ENCODE measurements at regions not wholly inside any gene's neighbourhood (a gene's known extent, or its start where the extent isn't known, plus 50 kb on each side); places are given as distances from the start of the nearest gene placed in this dataset.

DNA sequence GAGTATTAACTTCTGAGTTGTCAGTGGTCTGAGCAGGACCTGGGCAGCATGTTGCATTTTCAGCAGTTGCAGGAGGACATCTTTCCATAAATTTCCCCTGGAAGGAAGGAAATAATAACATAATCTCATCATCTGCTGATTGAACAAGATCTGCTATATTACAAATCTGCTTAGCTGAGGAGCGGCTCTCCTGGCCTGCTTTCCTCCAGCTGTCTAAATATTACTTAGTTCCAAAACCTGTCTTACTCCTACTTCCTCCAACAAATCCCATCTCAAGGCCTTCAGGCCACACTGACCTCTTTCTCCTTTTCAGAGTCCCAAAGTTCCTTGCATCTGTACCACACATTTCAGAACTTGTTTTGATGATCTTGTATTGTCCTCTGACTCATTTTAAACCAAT lies 364.4 kb upstream of the MCTP2 start:
- no peak for DNase-seq (ENCODE audit: low read depth)

DNA sequence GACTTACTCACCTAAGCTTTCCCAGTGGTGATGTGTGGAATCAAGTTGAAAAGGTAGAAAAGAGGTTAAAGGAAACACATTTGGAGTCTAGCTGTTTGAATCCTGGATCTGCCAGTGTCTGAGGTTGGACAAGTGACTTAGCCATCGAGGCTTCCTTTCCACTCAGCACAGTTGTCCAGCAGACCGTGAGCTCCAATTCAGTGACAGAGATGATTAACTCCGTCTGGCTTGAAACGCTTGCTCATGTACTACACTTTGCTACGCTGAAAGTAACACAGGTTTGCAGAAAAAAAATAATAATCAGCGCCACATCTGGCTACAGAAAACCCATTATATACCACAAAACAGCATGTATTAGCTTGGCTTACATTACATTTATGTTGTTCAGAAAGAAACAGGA lies 364.9 kb upstream of the MCTP2 start:
- no peak for DNase-seq (ENCODE audit: low read depth)

DNA sequence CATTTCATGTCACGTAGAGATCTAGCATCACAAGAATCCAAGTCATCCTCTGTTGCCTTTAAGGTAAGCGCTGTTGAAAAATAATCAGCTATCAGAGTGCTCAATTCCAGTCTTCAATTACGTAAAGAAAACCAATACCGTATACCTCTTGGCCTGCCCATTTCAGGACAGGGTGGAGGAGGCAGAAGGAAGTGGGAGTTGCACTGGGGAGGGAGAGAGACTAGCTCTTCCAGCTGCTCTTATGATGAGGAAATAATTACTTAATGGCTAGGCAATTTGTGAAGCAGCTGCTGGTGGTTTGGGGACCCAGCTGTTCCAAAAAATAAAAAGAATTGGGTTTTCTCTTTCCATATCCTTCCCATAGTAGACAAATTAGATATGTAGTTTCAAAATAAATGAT lies 365.8 kb upstream of the MCTP2 start:
- no peak for DNase-seq (ENCODE audit: low read depth)

- no peak for DNase-seq (ENCODE audit: low read depth)
Observed at GRCh38 chr15:93862791-93863190, 368.6 kb upstream of the MCTP2 start.

DNA sequence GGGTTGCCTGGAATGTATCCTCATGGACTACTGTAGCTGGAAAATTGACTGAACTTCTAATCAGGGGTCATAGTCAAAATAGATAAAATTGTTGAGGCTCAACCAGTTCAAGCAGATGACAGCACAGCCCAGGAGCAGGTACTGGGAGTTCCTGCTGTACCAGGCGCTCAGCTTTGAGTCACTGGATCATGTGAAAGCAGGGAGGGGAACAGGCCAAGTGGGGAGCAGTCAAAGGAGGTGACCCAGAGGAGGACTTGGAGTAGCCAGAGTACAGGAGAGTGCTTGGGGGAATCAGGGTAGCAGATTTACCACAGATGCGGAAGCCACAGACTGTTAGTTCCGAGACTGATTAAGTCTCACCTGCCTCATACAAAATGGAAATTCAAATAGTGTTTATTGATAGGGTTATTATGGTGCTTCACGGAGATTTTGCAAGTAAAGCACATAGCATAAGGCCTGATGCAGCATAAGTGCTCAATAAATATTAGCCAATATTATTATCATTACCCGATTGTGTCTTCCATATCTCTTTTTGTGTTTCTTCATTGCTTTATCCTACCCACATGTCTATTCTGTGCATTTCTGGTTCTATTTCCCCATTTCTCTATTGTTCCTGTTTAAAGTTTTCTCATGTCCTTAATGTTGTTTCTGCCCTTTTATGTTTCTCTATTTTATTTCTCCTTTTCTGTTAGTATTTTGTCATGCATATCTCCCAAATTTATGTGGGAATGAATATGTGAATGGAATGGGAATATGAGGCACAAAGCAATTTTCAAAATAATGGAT lies 369.2 kb upstream of the MCTP2 start:
- DNase-seq (ENCODE audit: low read depth), result no peak

GRCh38 chr15:93861413-93861812 lies 369.9 kb upstream of the MCTP2 start:
- DNase-seq (ENCODE audit: low read depth), result no peak

- no peak for DNase-seq (ENCODE audit: low read depth)
Observed at GRCh38 chr15:93860701-93861100, 370.7 kb upstream of the MCTP2 start.

- no peak for DNase-seq (ENCODE audit: low read depth)
Observed at GRCh38 chr15:93859176-93859575, 372.2 kb upstream of the MCTP2 start.

DNA sequence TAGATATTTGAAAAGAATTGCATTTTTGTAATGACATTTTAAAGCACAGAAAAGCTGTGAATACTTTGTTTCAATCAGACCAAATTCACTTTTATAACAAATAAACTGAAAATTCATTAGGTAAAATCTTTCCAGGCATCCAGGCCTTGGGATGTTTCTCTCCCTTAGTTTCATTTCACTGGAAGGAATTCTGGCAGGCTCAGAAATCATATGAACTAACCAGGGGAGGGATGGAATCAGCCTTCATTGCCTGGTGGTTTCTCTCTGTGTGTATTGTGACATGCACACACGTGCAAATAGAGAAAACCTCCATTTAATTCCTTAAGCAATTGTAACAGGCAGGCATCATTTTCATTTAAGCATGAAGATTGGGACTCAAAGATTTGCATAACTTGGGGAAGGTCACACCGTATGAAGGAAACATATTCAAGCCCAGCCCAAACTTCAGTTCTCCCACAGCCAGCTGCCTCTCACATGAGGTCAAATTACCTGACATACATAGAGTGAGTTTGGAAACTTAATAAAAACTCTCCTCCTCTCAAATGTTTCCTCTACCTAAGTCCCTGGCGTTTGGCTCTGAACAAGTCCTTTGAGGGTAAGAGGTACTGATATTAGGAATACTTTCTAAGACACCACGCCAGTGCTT lies 376.1 kb upstream of the MCTP2 start:
- DNase-seq (ENCODE audit: low read depth), result no peak

GRCh38 chr15:93854088-93854487 lies 377.3 kb upstream of the MCTP2 start:
- DNase-seq (ENCODE audit: low read depth), result no peak

- DNase-seq (ENCODE audit: low read depth), result no peak
Observed at GRCh38 chr15:93852761-93853160, 378.6 kb upstream of the MCTP2 start.

DNA sequence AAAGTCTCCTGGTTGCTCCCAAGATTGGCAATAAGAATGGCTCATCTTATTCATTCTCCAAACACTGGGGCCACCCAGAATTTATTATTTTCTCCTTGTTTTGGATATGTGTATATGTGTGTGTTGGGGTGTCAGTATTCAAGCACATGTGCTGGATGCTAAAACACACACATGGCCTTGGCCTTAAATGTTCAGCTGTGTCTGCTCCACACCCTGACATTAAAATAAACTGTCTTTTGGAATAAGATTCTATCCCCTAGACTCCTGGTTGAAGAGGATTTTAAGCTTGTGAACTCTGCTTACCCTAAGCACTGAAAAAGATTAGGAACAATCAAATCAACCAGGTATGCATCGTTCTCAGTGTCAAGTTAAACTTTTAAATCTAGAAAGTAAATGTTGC lies 382.9 kb upstream of the MCTP2 start:
- DNase-seq (ENCODE audit: low read depth), result no peak

GRCh38 chr15:93848076-93848475 lies 383.3 kb upstream of the MCTP2 start:
- no peak for DNase-seq (ENCODE audit: low read depth)

DNA sequence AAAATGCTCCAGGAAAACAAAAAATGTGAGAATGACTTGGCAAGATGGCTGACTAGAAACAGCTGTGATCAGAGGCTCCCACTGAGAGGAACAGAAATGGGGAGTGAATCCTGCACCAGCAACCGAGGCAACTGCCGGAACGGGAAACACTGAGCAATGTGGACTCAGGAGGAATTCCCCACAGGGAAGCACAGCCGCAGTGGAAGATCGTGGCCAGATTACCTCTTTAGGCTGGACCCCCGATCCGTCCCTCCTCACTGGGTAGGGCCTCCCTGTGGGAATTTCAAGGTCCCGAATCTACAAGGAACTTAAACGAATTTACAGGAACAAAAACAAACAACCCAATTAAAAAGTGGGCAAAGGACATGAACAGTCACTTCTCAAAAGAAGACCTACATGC lies 385.2 kb upstream of the MCTP2 start:
- DNase-seq (ENCODE audit: low read depth), result no peak

DNA sequence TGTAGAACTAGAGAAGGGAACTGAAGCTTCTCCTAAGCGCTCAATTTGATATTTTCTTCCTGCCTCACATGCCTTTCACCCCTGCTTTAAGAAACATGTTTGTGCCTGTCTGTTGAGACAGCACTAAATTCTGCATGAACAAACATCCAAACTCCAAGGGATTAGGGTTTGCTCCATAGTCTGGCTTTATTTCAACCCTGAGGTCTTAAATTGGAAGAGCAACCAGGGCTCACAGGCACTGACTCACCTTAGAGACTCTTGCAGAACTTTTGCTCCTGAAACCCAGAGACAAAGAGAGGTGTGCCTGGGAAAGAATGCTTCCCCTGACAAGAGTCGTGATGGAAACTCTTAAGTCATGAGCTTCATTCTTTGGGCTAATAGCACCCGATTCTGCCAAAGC lies 393.9 kb upstream of the MCTP2 start:
- no peak for DNase-seq (ENCODE audit: low read depth)

DNA sequence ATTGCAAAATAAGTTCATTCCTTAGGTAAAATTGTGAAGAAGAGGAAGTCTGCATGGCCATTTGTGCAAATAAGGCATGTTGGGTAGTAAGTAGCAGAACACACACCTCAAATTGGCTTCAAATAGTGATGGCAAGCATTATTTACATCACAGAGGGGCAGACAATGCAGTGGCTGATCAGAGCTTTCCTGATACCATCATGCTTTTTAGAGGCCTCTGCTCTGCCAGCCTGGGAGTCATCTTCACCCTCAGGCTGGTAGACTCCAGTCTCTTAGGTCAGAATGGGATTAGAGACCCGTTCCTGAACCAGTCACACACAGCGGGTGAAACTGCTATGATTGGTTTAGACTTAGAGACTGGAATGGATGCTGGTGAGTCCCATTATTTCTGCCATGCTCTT lies 396.0 kb upstream of the MCTP2 start:
- no peak for DNase-seq (ENCODE audit: low read depth)

DNA sequence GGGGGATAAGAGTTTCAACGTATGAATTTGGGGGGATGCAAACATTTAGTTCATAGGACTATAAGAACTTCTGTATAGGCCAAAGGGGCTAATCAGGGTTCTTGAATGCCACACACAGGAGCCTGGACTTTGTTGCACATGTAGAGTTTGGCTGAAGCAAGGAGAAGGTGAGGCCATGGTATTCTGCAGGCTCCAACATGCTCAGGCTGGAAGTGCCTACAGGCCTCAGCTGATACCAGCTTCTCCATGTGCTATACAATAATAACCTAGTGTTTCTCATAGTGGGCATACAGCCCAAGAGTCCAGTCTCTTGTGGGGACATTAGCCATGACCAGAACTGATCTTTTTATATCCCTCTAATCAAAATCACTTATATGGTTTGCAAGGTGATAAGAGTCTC lies 399.7 kb upstream of the MCTP2 start:
- no peak for DNase-seq (ENCODE audit: low read depth)

DNA sequence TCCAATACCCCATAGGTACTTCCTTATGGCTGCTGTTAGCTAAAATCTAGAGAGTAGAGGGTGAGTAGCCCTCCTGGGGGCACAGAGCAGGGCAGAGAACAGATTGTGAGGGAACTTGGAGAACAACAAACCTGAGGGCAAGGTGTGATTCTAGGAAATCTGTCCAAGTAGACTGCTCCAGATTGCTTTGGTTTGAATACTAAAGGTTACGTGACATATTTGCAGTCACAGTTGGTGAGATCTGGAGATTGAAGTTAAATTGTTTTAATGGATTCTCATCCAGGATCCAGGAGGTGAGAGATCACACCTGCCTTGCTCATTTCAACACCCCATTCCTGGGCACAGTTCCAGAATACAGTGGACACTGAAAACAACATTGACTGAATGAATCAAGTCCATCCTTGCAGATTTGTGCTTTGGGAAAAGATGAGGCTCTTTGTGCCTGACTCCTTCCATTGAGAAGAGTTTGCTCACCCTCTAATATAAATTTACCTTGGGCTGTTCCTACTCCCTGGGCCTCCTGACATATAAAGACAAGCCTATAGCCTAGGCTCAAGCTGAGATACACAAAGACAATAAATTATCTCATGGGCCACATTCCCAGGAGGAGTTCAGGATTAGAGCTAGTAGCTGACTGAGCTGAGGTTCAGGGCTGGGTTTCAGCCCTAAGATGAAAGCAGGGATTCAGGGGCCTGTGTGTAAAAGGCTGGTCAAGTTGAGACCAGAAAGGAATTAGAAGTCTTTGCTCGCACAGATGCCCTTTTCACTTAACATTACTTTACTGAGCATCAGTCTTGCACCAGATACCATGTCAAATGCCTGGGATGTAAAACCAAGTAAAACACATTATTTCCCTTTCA lies 400.9 kb upstream of the MCTP2 start:
- no peak for DNase-seq (ENCODE audit: low read depth)

GRCh38 chr15:93829115-93829870 lies 402.1 kb upstream of the MCTP2 start:
- DNase-seq (ENCODE audit: low read depth), result no peak

GRCh38 chr15:93826790-93827189 lies 404.6 kb upstream of the MCTP2 start:
- DNase-seq (ENCODE audit: low read depth), result no peak

DNA sequence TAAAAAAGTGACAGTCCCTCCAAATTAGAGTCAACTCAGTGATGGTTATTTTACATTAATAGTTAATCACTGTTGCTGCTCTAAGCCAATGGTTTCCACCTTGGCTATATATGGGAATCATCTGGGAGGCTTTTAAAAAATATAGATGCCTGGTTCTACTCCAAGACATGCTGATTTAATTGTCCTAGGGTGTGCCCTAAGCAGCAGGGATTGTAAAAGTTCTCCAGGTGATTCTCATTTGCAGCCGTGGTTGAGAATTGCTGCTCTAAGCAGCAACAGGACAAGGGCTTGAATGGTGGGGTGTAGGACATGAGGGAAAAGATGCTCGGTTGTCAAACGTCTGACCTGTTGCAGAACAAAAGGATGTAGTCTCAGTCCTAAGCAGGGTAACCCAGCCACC lies 405.1 kb upstream of the MCTP2 start:
- DNase-seq (ENCODE audit: low read depth), result no peak

- DNase-seq (ENCODE audit: low read depth), result no peak
Observed at GRCh38 chr15:93825682-93826081, 405.7 kb upstream of the MCTP2 start.
